Suppressor macrophage (primary cell): ENCODE measurements at regions not wholly inside any gene's neighbourhood (a gene's known extent, or its start where the extent isn't known, plus 50 kb on each side); places are given as distances from the start of the nearest gene placed in this dataset.
A peak's percentile ranks its signal among the peaks of the same experiment; 100 is the strongest.

Source experiments
- DNase-seq, 4 experiments: peaks; one replicate each; pipeline ENCODE4 v3.0.0-alpha.2; 2020 to 2022

- DNase-seq = no peak
These were observed 2115.3 kb upstream of the PIK3C3 start for GRCh38 chr18:39839782-39840181.

DNA sequence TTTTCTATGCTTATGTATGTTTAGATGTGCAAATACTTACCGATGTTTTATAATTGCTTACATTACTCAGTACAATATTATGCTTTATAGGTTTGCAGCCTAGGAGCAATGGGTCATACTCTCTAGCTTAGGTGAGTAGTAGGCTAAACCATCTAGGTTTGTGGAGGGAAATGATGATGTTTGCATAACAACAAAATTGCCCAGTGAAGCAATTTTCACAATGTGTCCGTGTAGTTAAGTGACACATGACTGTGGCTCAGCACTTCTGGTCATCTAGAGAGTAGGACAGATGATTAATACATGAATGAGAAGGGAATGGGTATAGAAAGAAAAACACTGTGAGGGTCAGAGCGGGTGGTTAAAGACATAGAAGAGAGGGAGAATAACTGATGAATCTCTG, 2116.2 kb upstream of the PIK3C3 start:
- DNase-seq = no peak

- no peak for DNase-seq
These were observed 2119.6 kb upstream of the PIK3C3 start for GRCh38 chr18:39835303-39836030.

DNA sequence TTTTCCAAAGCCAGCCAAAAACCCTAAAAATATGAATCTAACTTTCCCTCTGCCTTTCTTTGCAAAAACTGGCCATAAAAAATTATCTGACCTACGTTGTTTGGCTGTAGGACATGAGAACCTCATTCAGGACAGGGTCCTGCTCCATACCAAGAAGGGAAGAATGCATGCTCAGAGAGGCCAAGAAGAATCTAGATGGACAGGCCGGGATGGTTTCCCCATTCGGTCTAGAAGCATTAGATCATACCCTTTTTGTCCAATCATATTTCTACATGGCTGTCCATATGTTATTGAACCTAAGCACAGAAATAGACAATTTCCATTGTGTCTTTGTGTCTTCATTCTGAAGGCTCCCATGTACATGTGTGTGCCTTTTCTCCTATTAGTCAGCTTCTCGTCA, 2120.4 kb upstream of the PIK3C3 start:
- DNase-seq = no peak

DNA sequence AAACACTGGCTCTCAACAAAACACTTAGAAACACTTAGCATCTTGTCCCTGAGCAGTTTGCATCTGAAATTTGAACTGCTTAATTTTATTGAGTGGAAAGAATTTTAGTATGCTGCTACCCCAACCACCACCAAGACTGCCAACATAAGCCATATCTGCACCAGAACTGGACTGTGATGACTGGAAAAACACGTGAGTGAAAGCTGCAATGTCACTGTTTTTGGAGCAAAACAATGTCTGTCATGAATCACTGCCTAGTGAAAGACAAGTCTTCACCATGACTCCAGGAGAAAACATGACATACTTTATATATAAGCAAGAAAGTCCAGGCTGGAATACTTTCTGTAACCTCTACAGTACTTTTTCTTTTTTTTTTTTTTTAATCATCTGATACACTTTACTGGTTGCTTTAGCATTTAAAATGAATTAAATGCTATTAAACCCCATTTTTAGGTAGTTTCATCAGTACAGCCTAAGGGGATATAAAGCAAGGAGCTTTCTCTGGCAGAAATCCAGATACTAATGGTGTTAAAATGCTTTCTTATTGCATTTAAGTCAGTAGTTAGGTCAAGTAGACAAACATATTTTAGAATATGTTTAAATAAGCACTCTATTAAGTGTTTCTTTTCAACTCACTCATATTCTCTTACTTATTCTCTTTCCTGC, 2129.4 kb upstream of the PIK3C3 start:
- no peak for DNase-seq

DNA sequence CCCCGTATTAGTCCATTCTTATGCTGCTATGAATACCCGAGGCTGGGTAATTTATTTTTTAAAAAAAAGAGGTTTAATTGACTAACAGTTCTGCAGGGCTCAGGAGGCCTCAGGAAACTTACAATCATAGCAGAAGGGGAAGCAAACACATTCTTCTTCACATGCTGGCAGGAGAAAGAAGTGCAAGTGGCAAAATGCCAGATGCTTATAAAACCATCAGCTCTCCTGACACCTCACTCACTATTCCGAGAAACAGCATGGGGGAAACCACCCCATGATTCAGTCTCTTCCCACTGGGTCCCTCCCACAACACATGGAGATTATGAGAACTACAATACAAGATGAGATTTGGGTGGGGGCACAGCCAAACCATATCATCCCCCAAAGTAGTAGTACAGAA, 2148.5 kb upstream of the PIK3C3 start:
- no peak for DNase-seq

GRCh38 chr18:39805218-39805617, 2149.8 kb upstream of the PIK3C3 start:
- no peak for DNase-seq

GRCh38 chr18:39802648-39803229, 2152.3 kb upstream of the PIK3C3 start:
- no peak for DNase-seq

- no peak for DNase-seq
These were observed 2153.2 kb upstream of the PIK3C3 start for GRCh38 chr18:39801848-39802247.

DNA sequence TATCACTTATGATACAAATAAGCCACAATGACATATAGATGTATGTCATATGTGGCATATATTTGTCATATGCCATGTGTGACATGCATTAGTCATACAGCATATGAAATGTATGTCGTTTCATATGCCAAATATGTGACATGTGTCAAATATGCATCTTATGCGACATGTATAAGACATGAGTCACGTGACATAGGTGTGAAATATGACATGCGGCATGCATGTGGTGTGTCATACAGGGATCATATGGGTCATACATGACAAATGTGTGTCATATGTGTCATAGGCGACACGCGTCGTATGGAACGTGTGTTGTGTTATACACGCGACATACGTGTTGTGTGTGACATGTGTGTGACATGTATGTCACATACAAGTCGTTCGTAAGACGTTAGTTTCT, 2154.0 kb upstream of the PIK3C3 start:
- DNase-seq = no peak

DNA sequence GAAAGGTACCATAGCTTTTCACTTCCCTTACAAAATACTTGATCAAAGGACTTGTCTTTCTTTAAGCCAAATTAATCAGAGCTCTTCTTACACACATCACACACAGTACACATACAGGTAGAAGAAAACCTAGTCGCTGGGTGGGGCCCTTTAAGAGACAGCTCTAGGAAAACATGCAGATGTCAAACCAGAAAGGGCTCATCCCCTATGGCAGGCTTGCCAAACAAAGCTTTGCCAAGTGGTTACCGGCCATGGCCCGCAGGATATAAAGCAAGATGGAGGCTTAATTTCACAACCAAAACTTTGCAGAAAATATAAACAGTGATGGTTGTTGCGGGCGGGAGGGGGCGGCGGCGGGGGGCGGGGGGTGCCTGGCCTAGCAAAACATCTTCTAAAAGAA, 2156.0 kb upstream of the PIK3C3 start:
- peak in 2 of 4 experiments; percentile 3 to 8 for DNase-seq

GRCh38 chr18:39796393-39796792, 2158.6 kb upstream of the PIK3C3 start:
- DNase-seq = no peak

DNA sequence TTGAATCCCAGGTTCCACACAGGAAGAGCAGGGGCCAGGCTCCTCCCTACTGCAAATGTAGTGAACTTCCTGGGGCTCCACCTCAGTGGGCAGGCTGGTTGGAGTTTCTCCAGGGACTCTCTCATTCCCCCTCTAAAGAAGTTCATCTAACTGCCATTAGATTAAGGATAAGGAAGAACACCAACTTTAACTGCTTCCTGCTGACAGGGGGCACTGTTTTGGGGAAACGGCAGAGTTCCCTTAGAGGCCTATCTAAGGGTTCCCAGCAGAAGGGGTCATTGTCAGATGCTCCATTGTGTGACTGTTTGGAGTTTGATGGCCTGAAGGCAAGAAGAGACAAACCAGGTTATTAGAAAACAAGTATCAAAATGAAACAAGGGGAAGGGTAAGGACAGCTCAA, 2159.7 kb upstream of the PIK3C3 start:
- no peak for DNase-seq

GRCh38 chr18:39793609-39794008, 2161.4 kb upstream of the PIK3C3 start:
- DNase-seq = no peak

DNA sequence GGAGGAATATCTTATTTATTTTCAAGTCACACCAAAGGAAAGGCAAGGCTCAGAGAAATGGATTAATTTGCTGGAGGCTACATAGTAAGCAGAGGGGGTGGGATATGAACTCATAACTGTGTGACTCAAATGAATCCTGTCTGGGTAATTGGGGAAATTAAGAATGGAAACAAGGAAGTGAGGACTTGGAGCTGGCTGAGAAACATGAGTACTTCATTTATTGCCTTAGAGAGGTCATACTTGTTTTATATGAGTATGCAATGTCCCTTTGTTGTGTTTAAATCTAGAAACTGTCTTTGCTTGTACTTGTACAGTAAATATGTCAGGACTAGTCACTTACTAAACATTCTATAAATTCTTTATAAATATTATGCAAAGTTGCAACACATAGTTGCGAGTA, 2166.7 kb upstream of the PIK3C3 start:
- peak; percentile 11 to 50 (median 35) for DNase-seq

GRCh38 chr18:39786477-39786876, 2168.6 kb upstream of the PIK3C3 start:
- DNase-seq = no peak

- DNase-seq = no peak
These were observed 2170.5 kb upstream of the PIK3C3 start for GRCh38 chr18:39784541-39784940.

- no peak for DNase-seq
These were observed 2173.5 kb upstream of the PIK3C3 start for GRCh38 chr18:39781565-39781964.

DNA sequence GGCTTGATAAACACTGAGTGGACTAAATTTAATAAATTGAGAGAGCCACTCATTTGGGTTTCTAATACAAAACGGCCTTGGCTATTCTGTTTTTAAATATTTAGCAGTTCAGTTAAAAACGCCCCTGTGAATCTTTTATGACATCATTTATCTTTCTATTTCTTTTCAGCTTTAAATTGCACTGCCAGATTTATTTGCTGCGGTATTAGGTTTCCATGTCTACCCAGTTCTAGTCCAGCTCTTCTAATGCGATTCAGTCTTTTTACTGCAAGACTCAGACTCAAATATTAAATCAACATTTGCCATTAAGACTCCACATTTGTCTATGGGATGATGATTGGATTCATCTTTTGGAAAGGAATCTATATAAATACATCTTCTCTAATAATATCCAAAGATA, 2174.3 kb upstream of the PIK3C3 start:
- no peak for DNase-seq

DNA sequence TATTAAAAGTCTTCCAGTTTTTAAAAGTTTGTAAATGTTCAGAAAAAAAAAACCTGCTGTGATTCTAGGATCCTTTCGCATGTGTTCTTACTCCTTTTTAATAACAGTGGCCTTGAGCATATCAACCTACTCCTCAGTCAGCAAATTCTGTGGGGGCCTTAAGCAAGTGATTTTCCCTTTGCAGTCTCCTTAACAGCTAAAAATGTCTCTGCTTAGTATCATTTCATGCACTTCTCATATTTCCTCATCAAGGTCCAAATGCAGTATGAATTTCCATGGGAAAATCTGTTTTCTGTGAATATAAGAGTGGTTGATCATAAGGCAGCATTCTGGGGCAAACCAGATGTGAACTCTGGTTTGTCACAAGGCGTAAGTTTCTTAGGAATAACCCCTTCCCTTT, 2175.1 kb upstream of the PIK3C3 start:
- DNase-seq = no peak

DNA sequence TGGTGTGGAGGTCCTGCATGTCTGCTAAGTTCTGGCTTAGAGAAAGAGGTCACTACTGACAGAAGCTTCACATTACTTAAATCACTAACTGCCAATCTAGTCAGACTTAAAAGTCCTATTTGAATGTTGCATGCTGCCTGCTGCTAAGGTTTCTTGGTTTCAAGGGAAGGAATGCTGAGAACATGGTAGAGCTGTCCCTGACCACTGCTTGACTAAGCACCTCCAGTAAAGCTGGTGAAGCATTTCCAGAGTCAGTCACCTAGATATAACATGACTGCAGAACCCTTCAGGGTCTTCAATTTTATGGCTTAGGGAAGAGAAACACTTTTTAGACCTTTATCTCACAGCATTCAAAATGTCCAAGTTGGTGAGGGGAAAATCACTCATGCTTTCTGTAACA, 2178.3 kb upstream of the PIK3C3 start:
- DNase-seq = no peak

GRCh38 chr18:39774957-39775598, 2180.0 kb upstream of the PIK3C3 start:
- no peak for DNase-seq

GRCh38 chr18:39773646-39774045, 2181.4 kb upstream of the PIK3C3 start:
- peak in 1 of 4 experiments; percentile 2 for DNase-seq
